HEK293T (cell line): ENCODE measurements at regions not wholly inside any gene's neighbourhood (a gene's known extent, or its start where the extent isn't known, plus 50 kb on each side); places are given as distances from the start of the nearest gene placed in this dataset.

Experiments
- CTCF ChIA-PET: fragments of 350-600 bp; formaldehyde crosslinking; extraction: SDS; loops from one replicate; lab custom pipeline; 2021; ENCODE audit warnings: antibody characterized with exemption, inconsistent platforms; lab: Yijun Ruan, JAX
- POLR2A ChIA-PET: fragments of 350-600 bp; formaldehyde crosslinking; extraction: SDS; loops from one replicate; lab custom pipeline; 2020; ENCODE audit warnings: antibody characterized with exemption, inconsistent platforms; lab: Yijun Ruan, JAX
- DNase-seq: peaks from one replicate; pipeline ENCODE4 v3.0.0; 2012; ENCODE audit warnings: mixed read lengths; ENCODE audit errors: extremely low spot score
- CTBP1 ChIP-seq: fragments of 450-650 bp; IDR thresholded peaks from 2 replicates; pipeline ENCODE4 v1.6.1; 2016; ENCODE audit warnings: borderline replicate concordance
- FOXA1 ChIP-seq: fragments of 450-650 bp; IDR thresholded peaks from 2 replicates; pipeline ENCODE4 v1.6.1; 2016; ENCODE audit warnings: mild to moderate bottlenecking
- FOXK2 ChIP-seq: fragments of 450-650 bp; IDR thresholded peaks from 2 replicates; pipeline ENCODE4 v1.6.1; 2016; ENCODE audit warnings: mild to moderate bottlenecking

- TF ChIP-seq CTBP1 (no peak), FOXK2 (no peak), FOXA1 (no peak)
- CTCF ChIA-PET: no interaction called here
- POLR2A ChIA-PET: no interaction called here
- DNase-seq: no peak
Measured at GRCh38 chrX:148448686-148449085, 51.7 kb upstream of the AFF2 start.
